GM06990 (cell line): ENCODE measurements at regions not wholly inside any gene's neighbourhood (a gene's known extent, or its start where the extent isn't known, plus 50 kb on each side); places are given as distances from the start of the nearest gene placed in this dataset.

Experiments
- DNase-seq: peaks from one replicate; pipeline ENCODE4 v3.0.0-alpha.2; 2011; ENCODE audit not compliant: insufficient read length; ENCODE audit errors: extremely low read depth
- H3K27me3 ChIP-seq: replicated peaks from 2 replicates; pipeline ENCODE4 v1.6.0; 2011; ENCODE audit warnings: low read length; ENCODE audit not compliant: control insufficient read depth, insufficient read depth
- H3K36me3 ChIP-seq: 2 replicates; pipeline ENCODE4 v1.5.1; 2011; ENCODE audit warnings: low read length; ENCODE audit not compliant: control insufficient read depth, insufficient read depth
- H3K4me3 ChIP-seq: replicated peaks from 2 replicates; pipeline ENCODE4 v1.5.1; 2011; ENCODE audit warnings: low read depth, mild to moderate bottlenecking, control low read depth, low read length
- CTCF ChIP-seq: IDR thresholded peaks from 2 replicates; pipeline ENCODE4 v1.5.1; 2011; ENCODE audit warnings: low read length, control low read depth, mild to moderate bottlenecking, inconsistent platforms; ENCODE audit not compliant: insufficient read depth, poor library complexity, severe bottlenecking

GRCh38 chr2:52463457-52463856 lies 1304.1 kb upstream of the CHAC2 start:
- Histone ChIP-seq H3K4me3 (no peak overlapping the region), H3K27me3 (no peaks in the 10 kb centered on the region), H3K36me3 (no peaks in the 10 kb centered on the region)
- no peak for DNase-seq
- TF ChIP-seq CTCF: no peak

GRCh38 chr2:52456561-52457377 lies 1310.8 kb upstream of the CHAC2 start:
- Histone ChIP-seq H3K27me3 (no peaks in the 10 kb centered on the region), H3K4me3 (no peak overlapping the region), H3K36me3 (no peaks in the 10 kb centered on the region)
- no peak for DNase-seq
- no peak for TF ChIP-seq CTCF

- Histone ChIP-seq H3K27me3 (no peaks in the 10 kb centered on the region), H3K36me3 (no peaks in the 10 kb centered on the region), H3K4me3 (no peak overlapping the region)
- no peak for DNase-seq
- TF ChIP-seq CTCF: no peak
These were observed 1312.6 kb upstream of the CHAC2 start for GRCh38 chr2:52454962-52455361.

GRCh38 chr2:52452201-52452600 lies 1315.4 kb upstream of the CHAC2 start:
- DNase-seq: no peak
- Histone ChIP-seq H3K4me3 (no peak overlapping the region), H3K27me3 (no peaks in the 10 kb centered on the region), H3K36me3 (no peaks in the 10 kb centered on the region)
- TF ChIP-seq CTCF: no peak

GRCh38 chr2:52445686-52446085 lies 1321.9 kb upstream of the CHAC2 start:
- no peak for TF ChIP-seq CTCF
- no peak for DNase-seq
- no peaks in the 10 kb centered on the region for H3K27me3 ChIP-seq
- no peak overlapping the region for H3K4me3 ChIP-seq
- no peaks in the 10 kb centered on the region for H3K36me3 ChIP-seq
